ENCODE measurements at regions not wholly inside any gene's neighbourhood (a gene's known extent, or its start where the extent isn't known, plus 50 kb on each side); places are given as distances from the start of the nearest gene placed in this dataset.
"Not testable (repeated sequence)": the region's sequence is repeated elsewhere in the genome, so short reads cannot be mapped to it uniquely, and the experiment has no call there.

DNA sequence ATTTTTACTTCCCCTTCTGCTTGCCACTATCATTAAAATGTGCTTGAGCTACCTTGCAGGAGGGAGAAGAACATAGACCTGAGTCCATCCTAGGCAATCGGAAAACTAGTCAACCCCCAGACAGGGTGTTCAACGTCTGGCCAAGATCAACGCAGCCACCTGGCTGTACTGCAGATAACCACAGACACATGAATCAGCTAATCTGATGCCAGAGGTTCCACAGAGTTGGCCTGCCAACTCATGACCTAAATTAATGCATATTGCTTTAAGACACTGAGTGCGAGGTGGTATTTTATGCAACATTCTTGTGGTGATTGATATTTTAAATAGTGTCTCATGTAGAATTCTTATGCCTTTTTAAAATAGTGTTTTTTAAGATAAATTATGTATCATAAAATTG, 1283.8 kb upstream of the PABPC4L start:
- no peak for DNase-seq (ENCODE audit: missing footprints)
- ATAC-seq = no peak
- intact Hi-C loops (cut with DNase I) = no loop called here

- DNase-seq (ENCODE audit: missing footprints) (no peak), ATAC-seq (no peak)
- intact Hi-C loops (cut with DNase I) = no loop called here
Observed at GRCh38 chr4:135476272-135476671, 1274.7 kb upstream of the PABPC4L start.

- intact Hi-C loops (cut with DNase I) = no loop called here
- ATAC-seq (no peak), DNase-seq (ENCODE audit: missing footprints) (no peak)
Observed at GRCh38 chr4:135464311-135464710, 1262.7 kb upstream of the PABPC4L start.

- DNase-seq (ENCODE audit: missing footprints); intact Hi-C loops (cut with DNase I); ATAC-seq: not testable (repeated sequence)
Observed at GRCh38 chr4:135447598-135447997, 1246.0 kb upstream of the PABPC4L start.

DNA sequence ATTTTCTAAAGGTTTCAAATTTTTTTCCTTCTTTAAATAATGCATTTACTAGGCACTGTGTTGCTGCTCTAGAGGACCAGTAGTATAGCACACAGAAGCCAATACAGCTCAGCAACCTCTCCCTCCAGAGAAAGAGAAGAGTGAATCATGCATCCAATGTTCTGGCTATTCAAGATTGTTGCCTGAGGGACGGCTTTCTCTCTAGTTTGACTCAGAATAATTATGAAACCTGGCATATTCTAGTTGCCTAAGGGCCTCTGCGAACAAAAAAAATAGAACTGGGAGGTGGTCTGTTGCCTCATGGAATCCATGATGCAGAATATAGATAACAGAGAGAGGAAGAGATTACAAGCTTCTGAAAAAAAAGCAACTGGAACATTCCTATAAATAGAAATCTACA, 1233.3 kb upstream of the PABPC4L start:
- ATAC-seq = no peak

DNA sequence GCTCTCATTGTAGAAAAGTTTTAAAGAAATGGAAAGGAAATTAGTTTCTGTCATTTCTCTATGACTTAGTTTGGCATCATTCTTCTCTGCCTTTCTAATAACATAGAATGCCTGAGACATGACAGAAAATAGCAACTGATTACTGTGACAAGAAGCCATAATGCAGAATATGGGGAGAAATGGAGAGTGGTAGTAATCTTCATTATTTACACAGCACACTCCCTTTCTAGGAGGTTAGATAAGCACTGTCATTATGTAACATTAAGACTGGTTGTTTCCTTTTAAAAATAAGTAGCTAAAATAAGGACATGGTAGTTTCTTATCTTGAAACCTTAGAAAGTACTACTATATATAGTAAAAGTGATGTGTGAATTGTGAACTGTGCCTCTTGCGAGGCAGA, 1227.9 kb upstream of the PABPC4L start:
- ATAC-seq (no peak), DNase-seq (ENCODE audit: missing footprints) (no peak)
- intact Hi-C loops (cut with DNase I) = no loop called here

More for the DNA sequence above, 1233.3 kb upstream of the PABPC4L start:
- DNase-seq (ENCODE audit: missing footprints) = no peak
- intact Hi-C loops (cut with DNase I) = no loop called here

DNA sequence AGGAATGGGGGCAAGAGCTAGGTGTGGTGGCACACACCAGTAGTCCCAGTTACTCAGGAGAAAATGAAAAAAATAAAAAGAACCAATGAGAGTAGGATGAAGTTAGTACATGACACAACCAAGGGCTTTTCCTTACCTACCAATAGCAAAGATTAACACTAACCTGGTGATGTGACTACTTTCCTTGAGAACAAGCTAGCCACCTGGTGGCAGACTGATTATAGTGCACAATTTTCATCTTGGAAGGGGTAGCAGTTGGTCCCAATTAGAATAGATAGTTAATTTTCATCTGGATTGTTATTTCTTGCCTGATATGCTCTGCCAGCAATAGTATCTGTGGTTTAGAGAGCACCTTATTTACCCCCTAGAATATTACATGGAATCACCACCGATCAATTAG, 1216.8 kb upstream of the PABPC4L start:
- intact Hi-C loops (cut with DNase I) = no loop called here
- no peak for ATAC-seq

DNA sequence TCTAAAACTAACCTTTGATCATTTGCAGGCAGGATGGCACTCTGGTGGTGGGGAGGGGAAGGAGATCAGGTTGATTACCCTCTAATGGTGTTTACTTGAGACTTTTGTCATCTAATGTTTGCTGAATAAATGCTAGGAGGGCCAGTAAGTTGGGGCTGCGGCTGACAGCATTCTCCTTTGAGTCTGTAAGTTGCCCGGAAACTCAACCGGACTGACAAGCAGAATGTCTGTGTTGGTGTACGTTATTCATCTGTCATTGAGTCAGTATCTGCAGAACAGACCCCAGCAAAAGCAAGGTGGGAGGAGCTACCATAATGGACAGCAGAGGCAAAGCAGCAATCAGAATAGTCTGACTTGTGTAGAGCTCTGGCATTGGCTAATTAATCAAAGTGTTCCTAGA, 1210.6 kb upstream of the PABPC4L start:
- ATAC-seq = no peak

More for the DNA sequence above, 1216.8 kb upstream of the PABPC4L start:
- DNase-seq (ENCODE audit: missing footprints) = no peak

DNA sequence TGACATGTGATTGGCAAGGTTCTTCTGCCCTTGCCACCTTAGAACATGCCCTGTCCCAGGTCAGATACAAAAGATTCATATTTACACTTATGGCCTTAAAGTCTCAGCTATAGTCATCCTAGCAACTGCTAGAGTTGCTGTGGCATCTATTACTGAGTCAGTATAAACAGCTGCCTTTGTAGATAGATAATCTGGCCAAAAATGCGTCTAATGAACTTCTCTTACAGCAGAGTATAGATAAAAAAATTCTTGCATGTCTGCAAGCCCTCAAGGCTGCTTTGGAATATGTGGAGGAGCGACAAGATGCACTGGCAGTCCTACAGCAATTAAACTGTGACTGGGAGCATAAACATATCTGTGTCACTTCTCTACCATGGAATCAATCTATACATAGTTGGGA, 1209.7 kb upstream of the PABPC4L start:
- ATAC-seq (no peak), DNase-seq (ENCODE audit: missing footprints) (no peak)
- intact Hi-C loops (cut with DNase I) = no loop called here

More for the DNA sequence above, 1210.6 kb upstream of the PABPC4L start:
- intact Hi-C loops (cut with DNase I) = no loop called here
- no peak for DNase-seq (ENCODE audit: missing footprints)

GRCh38 chr4:135409261-135409660, 1207.7 kb upstream of the PABPC4L start:
- DNase-seq (ENCODE audit: missing footprints); ATAC-seq; intact Hi-C loops (cut with DNase I): not testable (repeated sequence)

GRCh38 chr4:135408109-135408508, 1206.5 kb upstream of the PABPC4L start:
- DNase-seq (ENCODE audit: missing footprints) (no peak), ATAC-seq (no peak)
- intact Hi-C loops (cut with DNase I) = no loop called here

DNA sequence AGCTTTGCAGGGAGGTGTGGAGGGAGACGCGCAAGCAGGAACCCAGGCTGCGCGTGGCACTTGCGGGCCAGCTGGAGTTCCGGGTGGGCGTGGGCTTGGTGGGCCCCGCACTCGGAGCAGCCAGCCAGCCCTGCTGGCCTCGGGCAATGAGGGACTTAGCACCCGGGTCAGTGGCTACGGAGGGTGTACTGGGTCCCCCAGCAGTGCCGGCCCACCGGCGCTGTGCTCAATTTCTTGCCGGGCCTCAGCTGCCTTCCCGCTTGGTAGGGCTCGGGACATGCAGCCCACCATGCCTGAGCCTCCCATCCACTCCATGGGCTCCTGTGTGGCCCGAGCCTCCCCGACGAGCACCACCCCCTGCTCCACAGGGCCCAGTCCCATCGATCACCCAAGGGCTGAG, 1205.0 kb upstream of the PABPC4L start:
- DNase-seq (ENCODE audit: missing footprints); intact Hi-C loops (cut with DNase I); ATAC-seq: not testable (repeated sequence)

- intact Hi-C loops (cut with DNase I) = no loop called here
- ATAC-seq = no peak
Observed at GRCh38 chr4:135385830-135386581, 1184.4 kb upstream of the PABPC4L start.

GRCh38 chr4:135383356-135384288, 1182.0 kb upstream of the PABPC4L start:
- intact Hi-C loops (cut with DNase I) = no loop called here
- no peak for ATAC-seq
- DNase-seq (ENCODE audit: missing footprints) = no peak

More at GRCh38 chr4:135385830-135386581, 1184.4 kb upstream of the PABPC4L start:
- DNase-seq (ENCODE audit: missing footprints) = no peak

- no peak for ATAC-seq
- intact Hi-C loops (cut with DNase I) = no loop called here
Observed at GRCh38 chr4:135382280-135382959, 1180.8 kb upstream of the PABPC4L start.

DNA sequence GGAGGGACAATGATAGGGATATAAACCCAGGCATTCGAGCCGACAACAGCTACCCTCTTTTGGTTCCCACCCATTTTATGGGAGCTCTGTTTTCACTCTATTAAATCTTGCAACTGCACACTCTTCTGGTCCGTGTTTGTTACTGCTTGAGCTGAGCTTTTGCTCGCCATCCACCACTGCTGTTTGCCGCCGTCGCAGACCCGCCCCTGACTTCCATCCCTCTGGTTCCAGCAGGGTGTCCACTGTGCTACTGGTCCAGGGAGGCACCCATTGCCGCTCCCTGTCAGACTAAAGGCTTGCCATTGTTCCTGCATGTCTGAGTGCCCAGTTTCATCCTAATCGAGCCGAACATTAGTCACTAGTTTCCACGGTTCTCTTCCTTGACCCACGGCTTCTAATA, 1170.5 kb upstream of the PABPC4L start:
- ATAC-seq (no peak), DNase-seq (ENCODE audit: missing footprints) (no peak)
- intact Hi-C loops (cut with DNase I) = no loop called here

More at GRCh38 chr4:135382280-135382959, 1180.8 kb upstream of the PABPC4L start:
- no peak for DNase-seq (ENCODE audit: missing footprints)

- ATAC-seq = no peak
- intact Hi-C loops (cut with DNase I) = no loop called here
- no peak for DNase-seq (ENCODE audit: missing footprints)
Observed at GRCh38 chr4:135371137-135371536, 1169.5 kb upstream of the PABPC4L start.

GRCh38 chr4:135368831-135369230, 1167.2 kb upstream of the PABPC4L start:
- ATAC-seq (no peak), DNase-seq (ENCODE audit: missing footprints) (no peak)
- intact Hi-C loops (cut with DNase I) = no loop called here

GRCh38 chr4:135365065-135365464, 1163.5 kb upstream of the PABPC4L start:
- DNase-seq (ENCODE audit: missing footprints) (no peak), ATAC-seq (no peak)
- intact Hi-C loops (cut with DNase I) = no loop called here

All from Right ventricle myocardium inferior (tissue), 1 donor.